GM18909 (cell line): ENCODE measurements at regions not wholly inside any gene's neighbourhood (a gene's known extent, or its start where the extent isn't known, plus 50 kb on each side); places are given as distances from the start of the nearest gene placed in this dataset.

Experiments
- ATAC-seq: cut with Tn5 transposase; IDR thresholded peaks from one replicate; pipeline ENCODE4 v1.9.1; 2021; ENCODE audit warnings: mild to moderate bottlenecking; ENCODE audit not compliant: unreplicated experiment, poor library complexity

- no peak for ATAC-seq
Measured at GRCh38 chr6:144335311-144335861, 50.3 kb downstream of the UTRN start.

- ATAC-seq, result peak; percentile 75
Measured at GRCh38 chr6:144335914-144336313, 50.8 kb downstream of the UTRN start.

GRCh38 chr6:144336900-144337299, 51.8 kb downstream of the UTRN start:
- ATAC-seq, result no peak

GRCh38 chr6:144338474-144338873, 53.3 kb downstream of the UTRN start:
- no peak for ATAC-seq

- no peak for ATAC-seq
Measured at GRCh38 chr6:144338951-144339700, 54.0 kb downstream of the UTRN start.

- ATAC-seq, result no peak
Measured at GRCh38 chr6:144339859-144340452, 54.8 kb downstream of the UTRN start.

- no peak for ATAC-seq
Measured at GRCh38 chr6:144340541-144341371, 55.6 kb downstream of the UTRN start.

- no peak for ATAC-seq
Measured at GRCh38 chr6:144341831-144342527, 56.8 kb downstream of the UTRN start.

GRCh38 chr6:144343701-144344428, 58.7 kb downstream of the UTRN start:
- peak; percentile 52 for ATAC-seq

- peak; percentile 52 for ATAC-seq
Measured at GRCh38 chr6:144344646-144345045, 59.5 kb downstream of the UTRN start.

- ATAC-seq, result no peak
Measured at GRCh38 chr6:144345451-144345850, 60.3 kb downstream of the UTRN start.

GRCh38 chr6:144346719-144347447, 61.7 kb downstream of the UTRN start:
- no peak for ATAC-seq

- no peak for ATAC-seq
Measured at GRCh38 chr6:144347448-144347759, 62.3 kb downstream of the UTRN start.

- no peak for ATAC-seq
Measured at GRCh38 chr6:144347933-144348332, 62.8 kb downstream of the UTRN start.

- ATAC-seq, result peak; percentile 43
Measured at GRCh38 chr6:144349690-144350527, 64.8 kb downstream of the UTRN start.

- peak; percentile 0 for ATAC-seq
Measured at GRCh38 chr6:144350528-144350880, 65.4 kb downstream of the UTRN start.

GRCh38 chr6:144351379-144352127, 66.4 kb downstream of the UTRN start:
- no peak for ATAC-seq

GRCh38 chr6:144352331-144352730, 67.2 kb downstream of the UTRN start:
- ATAC-seq, result no peak
